CD14-positive monocyte (primary cell): ENCODE measurements at regions not wholly inside any gene's neighbourhood (a gene's known extent, or its start where the extent isn't known, plus 50 kb on each side); places are given as distances from the start of the nearest gene placed in this dataset.

Source experiments
- DNase-seq, 3 donors: peaks; one replicate each; pipeline ENCODE4 v3.0.0-alpha.2; 2011 to 2022
- H2AFZ ChIP-seq: 2 replicates; pipeline ENCODE4 v1.6.0; 2012; ENCODE audit warnings: mild to moderate bottlenecking, low read depth, low read length, inconsistent platforms; ENCODE audit not compliant: insufficient read depth, poor library complexity, severe bottlenecking
- H3K27ac ChIP-seq, 2 donors: 1 replicate in 1 of 2; 2 replicates in 1 of 2; pipeline ENCODE4 v1.5.1; 2012 to 2013; ENCODE audit warnings: low read length in 2 of 2, control low read depth in 1 of 2, inconsistent platforms in 1 of 2, low read depth in 1 of 2, mild to moderate bottlenecking in 1 of 2
- H3K27me3 ChIP-seq, 2 donors: one replicate each; pipeline versions ENCODE4 v1.6.0 to v1.6.1; 2011 to 2013; ENCODE audit warnings: low read length in 2 of 2; ENCODE audit not compliant: control insufficient read depth in 2 of 2, insufficient read depth in 2 of 2
- H3K36me3 ChIP-seq, 2 donors: replicated peaks in 1 of 2; 1 replicate in 1 of 2; 2 replicates in 1 of 2; pipeline versions ENCODE4 v1.5.1 to v1.6.1; 2012 to 2013; ENCODE audit warnings: low read length in 2 of 2, control low read depth in 1 of 2, inconsistent platforms in 1 of 2, mild to moderate bottlenecking in 1 of 2; ENCODE audit not compliant: insufficient read depth in 2 of 2, control insufficient read depth in 1 of 2
- H3K4me1 ChIP-seq, 2 donors: 1 replicate in 1 of 2; 2 replicates in 1 of 2; pipeline versions ENCODE4 v1.5.1 to v1.6.1; 2012 to 2013; ENCODE audit warnings: low read length in 2 of 2, control low read depth in 1 of 2, inconsistent platforms in 1 of 2, mild to moderate bottlenecking in 1 of 2, moderate library complexity in 1 of 2; ENCODE audit not compliant: insufficient read depth in 2 of 2, control insufficient read depth in 1 of 2
- H3K4me2 ChIP-seq: replicated peaks from 2 replicates; pipeline ENCODE3; 2012; ENCODE audit warnings: low read length, moderate library complexity, mild to moderate bottlenecking; ENCODE audit not compliant: poor library complexity, severe bottlenecking; ENCODE audit errors: extremely low read depth
- H3K4me3 ChIP-seq, 3 experiments: fragments of 200-600 bp in 1 of 3; sonication (generic) in 1 of 3; replicated peaks in 1 of 3; 1 replicate in 2 of 3; 2 replicates in 1 of 3; pipeline ENCODE4 v1.5.1; 2011 to 2013; ENCODE audit warnings: low read length in 3 of 3, mild to moderate bottlenecking in 3 of 3, control low read depth in 2 of 3, low read depth in 2 of 3, inconsistent platforms in 1 of 3, moderate library complexity in 1 of 3
- H3K79me2 ChIP-seq: 2 replicates; pipeline ENCODE4 v1.6.0; 2012; ENCODE audit warnings: mild to moderate bottlenecking, control low read depth, inconsistent platforms, low read length, moderate library complexity; ENCODE audit not compliant: insufficient read depth
- H3K9ac ChIP-seq: 2 replicates; pipeline ENCODE4 v1.6.0; 2017; ENCODE audit warnings: low read length, mild to moderate bottlenecking; ENCODE audit not compliant: insufficient read depth, poor library complexity, severe bottlenecking
- H3K9me3 ChIP-seq, 2 donors: replicated peaks in 1 of 2; 1 replicate in 1 of 2; 2 replicates in 1 of 2; pipeline versions ENCODE4 v1.5.1 to v1.6.1; 2012 to 2013; ENCODE audit warnings: low read length in 2 of 2, control low read depth in 1 of 2; ENCODE audit not compliant: control insufficient read depth in 1 of 2, insufficient read depth in 1 of 2
- H4K20me1 ChIP-seq: 2 replicates; pipeline ENCODE4 v1.6.0; 2012; ENCODE audit warnings: mild to moderate bottlenecking, low read length, control low read depth, moderate library complexity; ENCODE audit not compliant: insufficient read depth
- H3K27ac Mint-ChIP-seq, 7 donors: one replicate each; pipeline ENCODE4 v1.8.0; 2020; ENCODE audit warnings: mild to moderate bottlenecking in 7 of 7, mixed read lengths in 7 of 7, moderate library complexity in 6 of 7, inconsistent platforms in 2 of 7
- H3K27me3 Mint-ChIP-seq, 3 donors: one replicate each; pipeline ENCODE4 v1.8.0; 2021 to 2022; ENCODE audit warnings: low read depth in 3 of 3, mild to moderate bottlenecking in 3 of 3, mixed read lengths in 3 of 3, moderate library complexity in 3 of 3, inconsistent platforms in 1 of 3
- H3K36me3 Mint-ChIP-seq, 2 donors: one replicate each; pipeline ENCODE4 v1.8.0; 2020; ENCODE audit warnings: mixed read lengths in 2 of 2, inconsistent platforms in 1 of 2, mild to moderate bottlenecking in 1 of 2
- H3K4me1 Mint-ChIP-seq: one replicate; pipeline ENCODE4 v1.8.0; 2020; ENCODE audit warnings: mild to moderate bottlenecking, mixed read lengths
- H3K4me3 Mint-ChIP-seq, 2 donors: one replicate each; pipeline ENCODE4 v1.8.0; 2020; ENCODE audit warnings: mild to moderate bottlenecking in 2 of 2, mixed read lengths in 2 of 2, moderate library complexity in 1 of 2
- H3K9me3 Mint-ChIP-seq, 7 donors: one replicate each; pipeline ENCODE4 v1.8.0; 2020 to 2022; ENCODE audit warnings: mixed read lengths in 7 of 7, mild to moderate bottlenecking in 6 of 7, moderate library complexity in 6 of 7, inconsistent platforms in 2 of 7
- intact Hi-C, 2 donors: fragments of 100-400 bp; cut with micrococcal nuclease; formaldehyde crosslinking; loops; one replicate each; pipeline versions ENCODE4 v1.15.0 to v1.15.1; 2023
- TF ChIP-seq, protein P1 (sequence below): fragments of 200-600 bp; IDR thresholded peaks from one replicate; pipeline ENCODE4 v1.8.0; 2022; ENCODE audit warnings: antibody characterized with exemption, mild to moderate bottlenecking

- no peak overlapping the region for H3K9ac ChIP-seq
- H3K4me1 ChIP-seq = no peaks in the 10 kb centered on the region
- no peaks in the 10 kb centered on the region for H4K20me1 ChIP-seq
- H3K27ac ChIP-seq = no peak overlapping the region
- H3K9me3 ChIP-seq = no peaks in the 10 kb centered on the region
- Mint-ChIP-seq H3K9me3 (no peaks in the 10 kb centered on the region), H3K36me3 (peaks cover 34 to 44% of the 10 kb centered on the region in 2 donors), H3K27ac (no peak overlapping the region), H3K27me3 (no peaks in the 10 kb centered on the region), H3K4me1 (no peaks in the 10 kb centered on the region), H3K4me3 (no peak overlapping the region)
- H3K27me3 ChIP-seq = no peaks in the 10 kb centered on the region
- TF ChIP-seq, protein P1, sequence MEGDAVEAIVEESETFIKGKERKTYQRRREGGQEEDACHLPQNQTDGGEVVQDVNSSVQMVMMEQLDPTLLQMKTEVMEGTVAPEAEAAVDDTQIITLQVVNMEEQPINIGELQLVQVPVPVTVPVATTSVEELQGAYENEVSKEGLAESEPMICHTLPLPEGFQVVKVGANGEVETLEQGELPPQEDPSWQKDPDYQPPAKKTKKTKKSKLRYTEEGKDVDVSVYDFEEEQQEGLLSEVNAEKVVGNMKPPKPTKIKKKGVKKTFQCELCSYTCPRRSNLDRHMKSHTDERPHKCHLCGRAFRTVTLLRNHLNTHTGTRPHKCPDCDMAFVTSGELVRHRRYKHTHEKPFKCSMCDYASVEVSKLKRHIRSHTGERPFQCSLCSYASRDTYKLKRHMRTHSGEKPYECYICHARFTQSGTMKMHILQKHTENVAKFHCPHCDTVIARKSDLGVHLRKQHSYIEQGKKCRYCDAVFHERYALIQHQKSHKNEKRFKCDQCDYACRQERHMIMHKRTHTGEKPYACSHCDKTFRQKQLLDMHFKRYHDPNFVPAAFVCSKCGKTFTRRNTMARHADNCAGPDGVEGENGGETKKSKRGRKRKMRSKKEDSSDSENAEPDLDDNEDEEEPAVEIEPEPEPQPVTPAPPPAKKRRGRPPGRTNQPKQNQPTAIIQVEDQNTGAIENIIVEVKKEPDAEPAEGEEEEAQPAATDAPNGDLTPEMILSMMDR = no peak
- H3K36me3 ChIP-seq = peaks cover 30 to 73% of the 10 kb centered on the region in 2 donors
- H3K4me3 ChIP-seq = no peak overlapping the region
- intact Hi-C loops = no loop called here
- H2AFZ ChIP-seq = no peak overlapping the region
- H3K79me2 ChIP-seq = no peaks in the 10 kb centered on the region
- DNase-seq = no peak
- no peak overlapping the region for H3K4me2 ChIP-seq
Measured at GRCh38 chr11:17148536-17148935, 59.2 kb downstream of the PIK3C2A start.

DNA sequence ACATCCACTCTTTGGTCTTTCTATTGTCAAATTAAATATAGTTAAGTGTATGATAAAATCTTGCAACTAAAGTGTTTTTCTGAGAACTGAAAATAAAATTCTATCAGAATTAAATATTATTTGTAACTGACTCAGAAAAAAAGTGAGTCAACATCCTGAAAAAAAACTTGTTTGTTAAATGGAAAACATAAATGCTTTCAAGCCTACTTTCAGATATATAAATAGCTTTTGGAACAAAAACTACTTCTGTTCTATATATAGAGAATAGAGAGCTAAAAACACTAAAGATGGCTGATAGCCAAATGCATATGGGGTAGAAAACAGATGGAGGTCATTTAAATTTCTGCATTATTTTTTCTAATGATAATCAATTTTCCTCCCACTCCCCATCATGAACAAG lies 61.8 kb downstream of the PIK3C2A start:
- H3K9me3 ChIP-seq = no peaks in the 10 kb centered on the region
- no peak overlapping the region for H2AFZ ChIP-seq
- no peak overlapping the region for H3K4me2 ChIP-seq
- peaks cover 49 to 82% of the 10 kb centered on the region in 2 donors for H3K36me3 ChIP-seq
- H3K27ac ChIP-seq = no peak overlapping the region
- H3K4me1 ChIP-seq = no peaks in the 10 kb centered on the region
- TF ChIP-seq, protein P1 = no peak
- Mint-ChIP-seq H3K27me3 (no peaks in the 10 kb centered on the region), H3K36me3 (peaks cover 48 to 68% of the 10 kb centered on the region in 2 donors), H3K9me3 (no peaks in the 10 kb centered on the region), H3K4me3 (no peak overlapping the region), H3K27ac (no peak overlapping the region), H3K4me1 (no peaks in the 10 kb centered on the region)
- no peak overlapping the region for H3K9ac ChIP-seq
- no peaks in the 10 kb centered on the region for H3K79me2 ChIP-seq
- no peaks in the 10 kb centered on the region for H4K20me1 ChIP-seq
- intact Hi-C loops = no loop called here
- H3K27me3 ChIP-seq = no peaks in the 10 kb centered on the region
- DNase-seq = no peak
- H3K4me3 ChIP-seq = no peak overlapping the region
